AG09319 (cell line): ENCODE measurements at regions not wholly inside any gene's neighbourhood (a gene's known extent, or its start where the extent isn't known, plus 50 kb on each side); places are given as distances from the start of the nearest gene placed in this dataset.
A peak's percentile ranks its signal among the peaks of the same experiment; 100 is the strongest.

Experiments
- DNase-seq: peaks from one replicate; pipeline ENCODE4 v3.0.0-alpha.2; 2010; ENCODE audit warnings: low read depth; ENCODE audit errors: extremely low read depth
- CTCF ChIP-seq: IDR thresholded peaks from 2 replicates; pipeline ENCODE4 v1.5.1; 2011; ENCODE audit warnings: low read depth, mild to moderate bottlenecking, inconsistent platforms, low read length, moderate library complexity

- no peak for TF ChIP-seq CTCF
- no peak for DNase-seq
Observed at GRCh38 chrX:69229436-69229835, 64.2 kb upstream of the PJA1 start.

- DNase-seq, result no peak
- no peak for TF ChIP-seq CTCF
Observed at GRCh38 chrX:69228732-69229131, 63.5 kb upstream of the PJA1 start.

DNA sequence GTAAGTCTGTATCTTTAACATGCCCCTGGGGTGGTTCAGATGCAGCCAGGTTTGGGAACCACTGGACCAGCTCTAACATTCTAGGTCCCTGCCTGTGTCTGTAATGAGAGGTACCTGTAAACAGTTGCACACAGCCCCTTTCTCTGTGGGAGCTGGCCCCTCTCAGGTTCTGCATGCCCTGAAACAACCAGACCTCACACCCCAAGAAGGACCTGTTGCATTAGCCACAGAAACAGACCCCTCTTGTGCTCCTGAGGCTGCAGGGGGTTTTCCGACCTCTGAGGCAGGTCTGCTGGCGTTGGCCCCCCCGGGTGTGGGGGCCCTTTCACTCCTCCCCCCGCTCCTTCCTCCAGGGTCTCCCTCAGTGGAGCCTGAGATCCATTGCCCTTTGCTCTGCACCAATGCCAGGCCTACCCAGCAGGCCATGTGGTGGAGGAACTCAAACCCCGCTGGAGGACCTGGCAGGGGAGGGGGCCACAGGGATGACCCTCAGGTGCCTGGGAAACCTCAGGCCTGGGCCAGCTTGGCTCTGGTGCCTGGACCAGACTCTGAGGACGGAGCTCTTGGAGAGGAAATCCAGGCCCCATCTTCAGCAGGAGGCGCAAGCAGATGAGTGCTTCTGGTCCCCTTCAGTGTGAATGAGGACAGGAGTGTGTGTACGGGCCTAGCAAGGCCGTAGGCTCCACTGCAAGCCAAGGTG is 61.4 kb upstream of the PJA1 start:
- DNase-seq, result no peak
- TF ChIP-seq CTCF, result no peak

DNA sequence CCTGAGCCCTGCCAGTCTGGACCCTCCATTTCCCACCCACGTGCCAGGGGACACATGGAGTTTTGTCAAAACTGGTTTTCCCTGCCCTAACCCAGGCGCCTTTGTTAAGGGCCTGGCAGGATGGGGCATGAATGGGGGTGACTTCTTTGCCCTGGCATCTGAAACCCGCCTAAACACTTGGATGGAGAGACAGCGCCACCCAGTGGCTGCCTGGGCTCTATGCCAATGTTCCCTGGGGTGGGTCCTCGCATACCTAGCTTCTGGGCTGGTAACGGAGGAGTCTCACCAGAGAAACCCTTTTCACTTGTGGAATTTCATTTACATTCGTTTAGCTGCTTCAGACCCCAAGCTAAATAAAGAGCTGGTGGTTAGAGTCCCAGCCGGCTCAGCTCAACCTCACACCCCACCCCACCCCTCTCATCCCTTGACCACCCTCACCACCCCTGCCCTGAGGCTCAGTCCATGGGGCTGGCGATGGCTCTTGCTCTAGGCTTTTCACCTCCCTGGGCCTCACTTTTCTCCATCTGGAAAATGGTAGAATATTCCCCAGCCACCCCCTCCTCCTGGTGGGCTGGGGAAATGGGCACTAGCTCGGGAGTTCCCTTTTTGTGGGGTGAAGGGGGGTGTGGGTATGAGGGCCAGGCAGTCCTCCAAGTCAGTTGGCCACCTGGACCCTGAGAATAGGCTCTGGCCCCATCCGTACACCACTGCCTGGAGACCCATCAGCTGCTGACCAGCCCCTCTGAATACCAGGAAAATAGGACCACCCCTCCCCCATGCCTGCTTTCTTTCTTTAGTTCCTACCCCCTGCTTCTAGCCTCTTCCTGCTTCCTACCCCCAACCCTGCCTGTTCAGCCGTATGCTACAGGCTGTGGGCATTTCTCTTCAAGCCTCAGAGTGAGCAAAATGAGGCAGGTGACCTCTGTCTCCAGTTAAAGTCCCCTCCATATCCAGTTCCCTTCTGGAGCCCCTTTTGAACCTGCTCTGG is 57.1 kb upstream of the PJA1 start:
- TF ChIP-seq CTCF, result peak; percentile 79
- DNase-seq, result peak; percentile 25

- no peak for DNase-seq
- no peak for TF ChIP-seq CTCF
Observed at GRCh38 chrX:69221239-69222102, 56.2 kb upstream of the PJA1 start.

DNA sequence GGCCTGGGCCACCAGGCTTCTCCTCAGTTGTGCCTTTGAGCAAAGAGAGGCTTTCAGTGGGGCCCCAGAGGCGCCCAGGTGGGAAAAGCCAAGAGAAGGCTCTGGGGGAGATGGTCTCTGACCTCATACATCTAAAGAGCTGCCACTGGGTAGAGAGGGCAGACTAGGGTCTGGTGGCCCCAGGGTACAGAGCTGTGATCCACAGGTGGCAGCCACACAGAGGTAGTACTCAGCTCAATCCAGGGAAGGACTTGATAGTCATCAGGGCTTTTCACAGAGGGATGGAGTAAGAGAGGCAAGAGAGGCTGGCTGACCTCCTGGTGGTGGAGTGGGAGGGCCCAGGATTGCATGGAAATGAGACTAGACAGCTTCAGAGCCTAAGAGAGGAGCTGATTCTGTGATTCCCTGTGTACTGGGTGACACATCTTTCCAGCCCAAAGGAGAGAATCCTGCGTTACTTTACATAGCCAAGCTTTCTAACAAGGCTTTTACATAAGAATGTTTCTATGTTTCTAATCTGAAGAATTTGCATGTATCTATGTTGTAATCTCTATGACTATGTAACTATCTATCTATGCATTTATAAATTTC is 53.2 kb upstream of the PJA1 start:
- no peak for DNase-seq
- TF ChIP-seq CTCF, result no peak
